ENCODE measurements at regions not wholly inside any gene's neighbourhood (a gene's known extent, or its start where the extent isn't known, plus 50 kb on each side); places are given as distances from the start of the nearest gene placed in this dataset.

DNA sequence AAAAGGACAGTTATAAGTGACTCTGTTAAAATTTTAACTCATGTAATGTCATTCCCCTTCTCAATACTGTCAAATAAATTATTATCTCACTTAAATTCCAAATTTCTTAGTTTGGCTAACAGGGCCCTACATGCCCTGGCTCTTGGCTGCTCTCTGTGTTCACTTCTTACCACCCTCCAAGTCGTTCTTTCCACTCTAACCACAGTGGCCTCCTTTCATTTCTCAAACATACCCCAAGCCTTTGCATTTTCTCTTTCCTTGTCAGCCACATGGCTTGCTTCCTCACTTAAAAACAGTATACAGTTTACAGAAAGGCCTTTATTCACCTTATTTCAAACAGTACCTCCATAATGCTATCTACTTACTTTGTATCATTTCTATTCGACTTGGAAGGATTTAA, 737.1 kb upstream of the ZWINT start:
- Histone ChIP-seq H2AFZ (ENCODE audit: control insufficient read depth, low read length) (no peak overlapping the region), H3K79me2 (ENCODE audit: control insufficient read depth, insufficient read depth, low read length) (no peaks in the 10 kb centered on the region), H3K4me3 (ENCODE audit: control insufficient read depth in 2 of 3, extremely low read depth in 1 of 3, insufficient read depth in 2 of 3, low read depth in 1 of 3, low read length in 3 of 3) (no peak overlapping the region), H3K9me1 (ENCODE audit: control insufficient read depth, extremely low read depth, insufficient read depth, low read length) (no peaks in the 10 kb centered on the region), H3K36me3 (ENCODE audit: control insufficient read depth in 2 of 2, extremely low read depth in 1 of 2, insufficient read depth in 2 of 2, low read length in 2 of 2) (no peaks in the 10 kb centered on the region), H3K4me1 (ENCODE audit: control insufficient read depth, extremely low read depth, insufficient read depth, low read length) (no peaks in the 10 kb centered on the region), H3K9me3 (ENCODE audit: control insufficient read depth, low read depth, low read length) (no peaks in the 10 kb centered on the region), H3K4me2 (ENCODE audit: control insufficient read depth, extremely low read depth, insufficient read depth, low read depth, low read length) (no peak overlapping the region), H4K20me1 (ENCODE audit: control insufficient read depth, extremely low read depth, insufficient read depth, low read length) (no peaks in the 10 kb centered on the region), H3K27me3 (ENCODE audit: control insufficient read depth, extremely low read depth, insufficient read depth, low read length) (no peaks in the 10 kb centered on the region), H3K27ac (ENCODE audit: control insufficient read depth, insufficient read depth, low read length) (no peak overlapping the region), H3K9ac (ENCODE audit: control insufficient read depth, extremely low read depth, insufficient read depth, low read length) (no peak overlapping the region)
- FAIRE-seq (no peak), DNase-seq (ENCODE audit: low read depth, low spot score) (no peak)
- dilution Hi-C loops (cut with MboI; ENCODE audit: extremely low pct_ligation_motif_present, low sequenced_read_pairs) = no loop called here
- TF ChIP-seq, protein P1, sequence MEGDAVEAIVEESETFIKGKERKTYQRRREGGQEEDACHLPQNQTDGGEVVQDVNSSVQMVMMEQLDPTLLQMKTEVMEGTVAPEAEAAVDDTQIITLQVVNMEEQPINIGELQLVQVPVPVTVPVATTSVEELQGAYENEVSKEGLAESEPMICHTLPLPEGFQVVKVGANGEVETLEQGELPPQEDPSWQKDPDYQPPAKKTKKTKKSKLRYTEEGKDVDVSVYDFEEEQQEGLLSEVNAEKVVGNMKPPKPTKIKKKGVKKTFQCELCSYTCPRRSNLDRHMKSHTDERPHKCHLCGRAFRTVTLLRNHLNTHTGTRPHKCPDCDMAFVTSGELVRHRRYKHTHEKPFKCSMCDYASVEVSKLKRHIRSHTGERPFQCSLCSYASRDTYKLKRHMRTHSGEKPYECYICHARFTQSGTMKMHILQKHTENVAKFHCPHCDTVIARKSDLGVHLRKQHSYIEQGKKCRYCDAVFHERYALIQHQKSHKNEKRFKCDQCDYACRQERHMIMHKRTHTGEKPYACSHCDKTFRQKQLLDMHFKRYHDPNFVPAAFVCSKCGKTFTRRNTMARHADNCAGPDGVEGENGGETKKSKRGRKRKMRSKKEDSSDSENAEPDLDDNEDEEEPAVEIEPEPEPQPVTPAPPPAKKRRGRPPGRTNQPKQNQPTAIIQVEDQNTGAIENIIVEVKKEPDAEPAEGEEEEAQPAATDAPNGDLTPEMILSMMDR (optimal IDR thresholded peaks at IDR 0.05 in 1 of 3, IDR thresholded peaks at IDR 0.05 in 1 of 3, conservative IDR thresholded peaks at IDR 0.05 in 1 of 3; ENCODE audit: extremely low read depth in 1 of 3, insufficient read depth in 2 of 3, low read length in 3 of 3) = no peak
- no peak for TF ChIP-seq EZH2 (IDR thresholded peaks at IDR 0.05; ENCODE audit: low read length)

DNA sequence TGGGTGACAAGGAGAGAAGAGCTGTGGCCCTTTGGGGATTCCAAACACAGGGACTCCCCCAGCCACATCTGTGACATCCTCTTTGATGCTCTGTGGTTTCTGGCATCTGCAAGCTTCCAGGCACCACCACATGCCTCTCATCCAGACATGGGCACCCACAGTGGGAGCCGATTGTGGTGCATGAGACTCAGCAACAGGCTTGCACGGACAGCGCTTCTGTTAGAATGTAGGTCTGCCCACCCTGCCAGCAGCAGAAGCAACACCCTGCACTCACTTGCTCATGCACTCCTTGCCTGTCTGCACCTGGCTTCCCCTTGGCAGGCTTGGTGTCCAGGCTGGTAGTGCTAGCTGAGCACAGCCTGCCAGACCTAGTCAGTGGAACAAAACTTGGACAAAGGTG, 735.0 kb upstream of the ZWINT start:
- Histone ChIP-seq H3K9me1 (ENCODE audit: control insufficient read depth, extremely low read depth, insufficient read depth, low read length) (no peaks in the 10 kb centered on the region), H3K27ac (ENCODE audit: control insufficient read depth, insufficient read depth, low read length) (no peak overlapping the region), H3K4me1 (ENCODE audit: control insufficient read depth, extremely low read depth, insufficient read depth, low read length) (no peaks in the 10 kb centered on the region), H3K27me3 (ENCODE audit: control insufficient read depth, extremely low read depth, insufficient read depth, low read length) (no peaks in the 10 kb centered on the region), H3K36me3 (ENCODE audit: control insufficient read depth in 2 of 2, extremely low read depth in 1 of 2, insufficient read depth in 2 of 2, low read length in 2 of 2) (no peaks in the 10 kb centered on the region), H4K20me1 (ENCODE audit: control insufficient read depth, extremely low read depth, insufficient read depth, low read length) (no peaks in the 10 kb centered on the region), H2AFZ (ENCODE audit: control insufficient read depth, low read length) (no peak overlapping the region), H3K9ac (ENCODE audit: control insufficient read depth, extremely low read depth, insufficient read depth, low read length) (no peak overlapping the region), H3K9me3 (ENCODE audit: control insufficient read depth, low read depth, low read length) (no peaks in the 10 kb centered on the region), H3K79me2 (ENCODE audit: control insufficient read depth, insufficient read depth, low read length) (no peaks in the 10 kb centered on the region), H3K4me2 (ENCODE audit: control insufficient read depth, extremely low read depth, insufficient read depth, low read depth, low read length) (no peak overlapping the region), H3K4me3 (ENCODE audit: control insufficient read depth in 2 of 3, extremely low read depth in 1 of 3, insufficient read depth in 2 of 3, low read depth in 1 of 3, low read length in 3 of 3) (no peak overlapping the region)
- FAIRE-seq (no peak), DNase-seq (ENCODE audit: low read depth, low spot score) (no peak)
- dilution Hi-C loops (cut with MboI; ENCODE audit: extremely low pct_ligation_motif_present, low sequenced_read_pairs) = no loop called here
- TF ChIP-seq EZH2 (IDR thresholded peaks at IDR 0.05; ENCODE audit: low read length) = no peak
- TF ChIP-seq, protein P1 (optimal IDR thresholded peaks at IDR 0.05 in 1 of 3, IDR thresholded peaks at IDR 0.05 in 1 of 3, conservative IDR thresholded peaks at IDR 0.05 in 1 of 3; ENCODE audit: extremely low read depth in 1 of 3, insufficient read depth in 2 of 3, low read length in 3 of 3) = no peak

Data from keratinocyte (primary cell).